GM10248 (cell line): ENCODE measurements at regions not wholly inside any gene's neighbourhood (a gene's known extent, or its start where the extent isn't known, plus 50 kb on each side); places are given as distances from the start of the nearest gene placed in this dataset.

Source experiments
- CTCF ChIA-PET: fragments of 300-600 bp; sonication (Branson Sonifier 250); formaldehyde crosslinking; extraction: SDS; loops from one replicate; lab custom pipeline; 2021; ENCODE audit warnings: antibody characterized with exemption; lab: Yijun Ruan, JAX
- POLR2A ChIA-PET: fragments of 350-650 bp; sonication (Branson Sonifier 250); formaldehyde crosslinking; extraction: SDS; loops from one replicate; lab custom pipeline; 2020; ENCODE audit warnings: antibody characterized with exemption; lab: Yijun Ruan, JAX
- DNase-seq: peaks from one replicate; pipeline ENCODE4 v3.0.0; 2012; ENCODE audit errors: extremely low spot score
- TF ChIP-seq, protein P1 (sequence below): IDR thresholded peaks from 2 replicates; pipeline ENCODE4 v1.5.1; 2012; ENCODE audit warnings: mild to moderate bottlenecking, low read depth; ENCODE audit errors: extremely low read depth, missing control alignments, control extremely low read depth

DNA sequence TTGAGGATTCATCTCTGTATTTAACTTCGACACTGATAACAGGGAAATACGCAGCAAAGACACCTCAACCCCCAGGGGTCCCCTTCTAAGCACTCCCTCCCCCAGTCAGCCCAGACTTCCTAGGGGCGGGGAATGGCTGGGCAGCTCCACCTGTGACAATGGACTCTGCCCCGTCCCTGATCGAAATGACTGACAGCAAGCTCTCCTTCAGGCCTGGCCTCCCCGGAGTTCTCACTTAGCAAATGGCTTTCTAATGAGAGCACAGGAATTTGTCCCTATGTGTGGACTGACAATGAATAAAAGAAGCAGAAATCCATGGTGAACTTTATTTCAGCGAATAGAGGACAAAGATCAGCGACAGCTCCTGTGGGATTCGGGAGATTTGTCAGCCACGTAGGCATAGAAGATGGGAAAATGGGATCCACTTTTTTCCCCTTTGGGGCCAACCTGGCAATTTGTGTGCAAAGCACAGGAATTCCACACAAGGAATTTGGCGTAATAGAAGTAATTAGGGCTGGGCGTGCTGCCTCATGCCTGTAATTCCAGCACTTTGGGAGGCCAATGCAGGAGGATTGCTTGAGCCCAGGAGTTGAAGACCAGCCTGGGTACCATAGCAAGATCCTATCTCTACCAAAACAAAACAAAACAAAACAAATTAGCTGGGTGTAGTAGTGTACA lies 63.8 kb downstream of the TNFAIP2 start:
- TF ChIP-seq, protein P1, sequence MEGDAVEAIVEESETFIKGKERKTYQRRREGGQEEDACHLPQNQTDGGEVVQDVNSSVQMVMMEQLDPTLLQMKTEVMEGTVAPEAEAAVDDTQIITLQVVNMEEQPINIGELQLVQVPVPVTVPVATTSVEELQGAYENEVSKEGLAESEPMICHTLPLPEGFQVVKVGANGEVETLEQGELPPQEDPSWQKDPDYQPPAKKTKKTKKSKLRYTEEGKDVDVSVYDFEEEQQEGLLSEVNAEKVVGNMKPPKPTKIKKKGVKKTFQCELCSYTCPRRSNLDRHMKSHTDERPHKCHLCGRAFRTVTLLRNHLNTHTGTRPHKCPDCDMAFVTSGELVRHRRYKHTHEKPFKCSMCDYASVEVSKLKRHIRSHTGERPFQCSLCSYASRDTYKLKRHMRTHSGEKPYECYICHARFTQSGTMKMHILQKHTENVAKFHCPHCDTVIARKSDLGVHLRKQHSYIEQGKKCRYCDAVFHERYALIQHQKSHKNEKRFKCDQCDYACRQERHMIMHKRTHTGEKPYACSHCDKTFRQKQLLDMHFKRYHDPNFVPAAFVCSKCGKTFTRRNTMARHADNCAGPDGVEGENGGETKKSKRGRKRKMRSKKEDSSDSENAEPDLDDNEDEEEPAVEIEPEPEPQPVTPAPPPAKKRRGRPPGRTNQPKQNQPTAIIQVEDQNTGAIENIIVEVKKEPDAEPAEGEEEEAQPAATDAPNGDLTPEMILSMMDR = no peak
- no peak for DNase-seq
- ChIA-PET POLR2A (no interaction called here), CTCF (interaction anchor here (0.8 to 4.3 kb wide), 11 partner anchors 9 to 492 kb away, joined by 3 to 43 read pairs (median 3); no protein-coding TSS in a partner anchor)

DNA sequence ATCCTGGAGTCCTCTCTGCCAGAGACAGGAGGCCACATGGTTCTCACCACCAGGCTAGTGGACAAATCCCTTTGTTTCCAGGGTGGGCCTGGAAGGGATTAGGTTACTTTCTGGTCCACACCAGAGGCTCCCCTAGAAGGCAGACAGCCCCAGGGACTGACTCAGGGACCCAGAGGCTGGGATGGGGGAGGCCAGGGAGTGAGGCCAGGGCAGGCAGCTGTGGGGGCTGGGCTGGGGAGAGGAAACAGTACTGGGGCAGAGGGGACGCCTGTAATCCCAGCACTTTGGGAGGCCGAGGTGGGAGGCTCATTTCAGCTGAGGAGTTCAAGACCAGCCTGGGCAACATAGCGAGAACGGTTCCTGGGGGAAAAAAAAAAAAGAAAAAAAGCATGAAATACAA lies 64.7 kb downstream of the TNFAIP2 start:
- CTCF ChIA-PET = interaction anchor here (1.0 kb wide), 1 partner anchor 103 kb away, joined by 3 read pairs; no protein-coding TSS in a partner anchor
- DNase-seq = no peak
- POLR2A ChIA-PET = no interaction called here
- TF ChIP-seq, protein P1 = no peak

DNA sequence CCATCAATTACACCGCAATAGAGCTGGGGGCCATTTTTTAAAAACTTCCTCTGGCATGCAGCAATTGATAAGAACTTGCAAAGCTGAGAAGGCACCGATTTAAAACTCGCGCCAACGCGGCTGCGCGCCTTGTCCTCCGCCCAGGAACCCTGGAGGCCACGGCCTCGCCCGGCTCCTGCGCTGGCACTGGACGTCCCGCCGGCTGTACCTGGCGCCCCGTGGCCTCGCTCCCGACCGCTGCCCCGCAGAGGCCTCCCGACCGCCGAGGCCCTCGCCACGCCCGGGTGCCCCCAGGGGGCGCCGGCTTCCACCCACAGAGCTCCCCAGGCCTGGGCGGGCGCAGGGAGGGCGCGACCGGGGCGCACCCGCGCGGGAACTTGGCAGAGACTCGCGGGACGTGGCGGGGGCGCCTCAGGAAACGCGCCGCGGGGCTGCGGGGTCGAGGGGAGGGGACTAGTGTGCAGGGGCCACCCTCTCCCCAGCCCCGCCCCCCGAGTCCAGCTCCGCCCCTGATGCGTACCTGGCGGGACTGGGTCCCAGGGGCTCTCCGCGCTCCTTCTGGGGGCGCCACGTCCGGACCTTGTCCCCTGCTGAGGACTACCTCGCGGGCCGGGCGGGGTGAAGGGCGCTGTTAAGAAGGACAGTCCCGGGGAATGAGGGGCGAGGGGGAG lies 65.7 kb downstream of the TNFAIP2 start:
- DNase-seq = no peak
- TF ChIP-seq, protein P1 = no peak
- POLR2A ChIA-PET = no interaction called here
- CTCF ChIA-PET = no interaction called here

DNA sequence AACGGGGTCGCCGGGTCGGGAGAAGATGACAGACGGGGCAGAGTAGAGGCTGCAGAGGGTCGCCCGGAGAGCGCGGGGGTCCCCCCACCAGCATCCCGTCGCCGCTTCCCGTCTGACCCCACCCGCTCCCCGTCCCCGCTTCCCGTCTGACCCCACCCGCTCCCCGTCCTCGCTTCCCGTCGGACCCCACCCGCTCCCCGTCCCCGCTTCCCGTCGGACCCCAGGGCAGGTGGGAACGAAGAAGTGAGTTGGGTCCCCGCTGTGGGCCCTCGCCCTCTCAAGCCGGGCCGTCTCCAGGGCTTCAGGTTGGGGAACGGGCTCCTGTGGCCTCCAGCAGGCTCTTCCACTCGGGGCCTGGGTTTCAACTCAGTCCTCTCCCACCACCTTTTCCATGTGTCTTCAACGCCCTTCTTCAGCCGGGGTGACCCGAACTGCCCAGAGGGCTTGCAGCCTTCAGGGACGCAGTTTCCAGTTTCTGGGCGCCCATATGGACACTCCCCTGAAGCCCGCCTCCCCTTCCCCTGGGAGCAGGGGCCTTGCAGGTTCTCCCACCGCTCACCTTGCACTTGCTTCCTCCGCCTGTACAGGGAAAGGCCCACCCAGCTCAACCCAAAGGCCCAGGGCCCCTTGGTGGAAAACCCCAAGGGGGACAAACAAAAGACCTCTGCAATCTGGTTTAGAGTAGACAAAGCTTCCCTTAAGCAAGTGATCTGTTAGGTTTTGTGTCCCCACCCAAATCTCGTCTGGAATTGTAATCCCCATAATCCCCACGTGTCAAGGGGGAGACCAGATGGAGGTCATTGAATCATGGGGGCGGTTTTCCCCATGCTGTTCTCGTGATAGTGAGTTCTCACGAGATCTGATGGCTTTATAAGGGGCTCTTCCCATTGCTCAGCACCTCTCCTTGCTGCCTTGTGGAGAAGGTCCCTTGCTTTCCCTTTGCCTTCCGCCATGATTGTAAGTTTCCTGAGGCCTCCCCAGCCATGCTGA lies 66.5 kb downstream of the TNFAIP2 start:
- TF ChIP-seq, protein P1 = no peak
- POLR2A ChIA-PET = no interaction called here
- CTCF ChIA-PET = no interaction called here
- no peak for DNase-seq

DNA sequence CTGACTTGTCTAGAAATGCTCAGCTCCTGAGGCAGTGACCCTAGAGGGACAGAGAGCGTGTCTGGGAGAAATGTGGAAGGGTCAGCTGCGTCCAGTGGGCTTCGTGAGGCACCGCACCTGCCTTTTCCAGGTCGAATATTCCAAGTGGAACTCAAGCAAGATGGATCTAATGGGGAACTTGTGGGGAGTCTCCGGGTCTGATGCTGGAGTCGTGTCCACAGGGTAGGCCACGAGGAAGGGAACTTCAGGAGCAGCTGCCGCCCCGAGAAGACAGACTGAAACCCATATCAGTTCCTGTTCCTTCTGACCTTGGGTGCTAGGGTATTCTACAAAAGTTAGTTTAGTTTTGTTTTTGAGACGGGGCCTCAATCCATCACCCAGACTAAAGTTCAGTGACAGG lies 67.5 kb downstream of the TNFAIP2 start:
- ChIA-PET POLR2A (no interaction called here), CTCF (no interaction called here)
- no peak for DNase-seq
- TF ChIP-seq, protein P1 = no peak

DNA sequence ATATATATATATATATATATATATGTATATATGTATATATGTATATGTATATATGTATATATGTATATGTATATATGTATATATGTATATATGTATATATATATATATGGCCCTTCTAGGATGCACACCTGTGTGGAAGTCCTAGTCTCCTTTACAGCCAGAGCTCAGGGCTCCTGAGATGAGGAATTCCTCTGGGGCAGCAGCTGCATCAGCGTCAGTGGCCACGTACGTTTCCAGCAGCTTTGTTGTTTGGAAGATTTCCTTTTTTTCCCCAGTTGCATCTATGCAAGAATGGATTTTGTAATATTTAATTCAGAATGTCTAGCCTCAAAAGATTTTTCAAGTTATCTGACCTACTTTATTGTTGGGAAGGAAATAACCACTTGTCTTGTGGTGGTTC lies 68.6 kb downstream of the TNFAIP2 start:
- TF ChIP-seq, protein P1 = no peak
- ChIA-PET CTCF (no interaction called here), POLR2A (no interaction called here)
- no peak for DNase-seq
